ENCODE measurements at regions not wholly inside any gene's neighbourhood (a gene's known extent, or its start where the extent isn't known, plus 50 kb on each side); places are given as distances from the start of the nearest gene placed in this dataset.

- Histone ChIP-seq H2AFZ (ENCODE audit: low read depth) (no peak overlapping the region), H3K4me2 (no peak overlapping the region), H3K4me1 (ENCODE audit: control insufficient read depth in 1 of 2, insufficient read depth in 2 of 2, low read depth in 1 of 2, low read length in 1 of 2) (no peaks in the 10 kb centered on the region), H3F3A (replicated peaks; ENCODE audit: insufficient read depth) (no peaks in the 10 kb centered on the region), H3K9me2 (no peaks in the 10 kb centered on the region), H3K79me2 (ENCODE audit: insufficient read depth) (no peaks in the 10 kb centered on the region), H4K20me1 (ENCODE audit: insufficient read depth) (no peaks in the 10 kb centered on the region), H3K4me3 (ENCODE audit: low read depth in 2 of 2, low read length in 1 of 2) (no peak overlapping the region), H3K27me3 (ENCODE audit: insufficient read depth) (no peaks in the 10 kb centered on the region), H3K27ac (ENCODE audit: low read depth in 2 of 2, low read length in 1 of 2) (no peak overlapping the region), H3K9ac (no peak overlapping the region), H3K36me3 (replicated peaks in 1 of 2; ENCODE audit: control insufficient read depth in 1 of 2, insufficient read depth in 2 of 2, low read length in 1 of 2) (no peaks in the 10 kb centered on the region), H3K9me3 (no peaks in the 10 kb centered on the region)
- no peak for TF ChIP-seq FOXJ3 (CRISPR knock-in tag; IDR thresholded peaks at IDR 0.05)
- TF ChIP-seq SIN3A (IDR thresholded peaks at IDR 0.05; ENCODE audit: borderline replicate concordance, low read depth, low read length) = no peak
- TF ChIP-seq FOSL2 (IDR thresholded peaks at IDR 0.05; ENCODE audit: borderline replicate concordance, low read depth) = no peak
- no peak for TF ChIP-seq RCOR1 (IDR thresholded peaks at IDR 0.05; ENCODE audit: low read length)
- TF ChIP-seq IRF3 (IDR thresholded peaks at IDR 0.05; ENCODE audit: low read depth, low read length) = no peak
- TF ChIP-seq POLR2AphosphoS5 (IDR thresholded peaks at IDR 0.05; ENCODE audit: low read depth, low read length) = no peak
- TF ChIP-seq USF2 (IDR thresholded peaks at IDR 0.05; ENCODE audit: borderline replicate concordance, low read depth, low read length) = no peak
- TF ChIP-seq PBX3 (IDR thresholded peaks at IDR 0.05) = no peak
- TF ChIP-seq RAD21 (IDR thresholded peaks at IDR 0.05; ENCODE audit: low read length) = no peak
- TF ChIP-seq SMC3 (IDR thresholded peaks at IDR 0.05; ENCODE audit: low read depth, low read length) = no peak
- no peak for TF ChIP-seq TEAD4 (IDR thresholded peaks at IDR 0.05; ENCODE audit: borderline replicate concordance, insufficient read depth)
- TF ChIP-seq CHD2 (IDR thresholded peaks at IDR 0.05; ENCODE audit: low read length, partially characterized antibody) = no peak
- TF ChIP-seq REST (IDR thresholded peaks at IDR 0.05; ENCODE audit: low read depth, low read length) = no peak
- TF ChIP-seq MEF2A (IDR thresholded peaks at IDR 0.05; ENCODE audit: borderline replicate concordance, low read depth) = no peak
- no peak for TF ChIP-seq USF1 (IDR thresholded peaks at IDR 0.05; ENCODE audit: borderline replicate concordance, low read depth)
- TF ChIP-seq GATA2 (CRISPR knock-in tag; IDR thresholded peaks at IDR 0.05) = no peak
- ChIA-PET CTCF (no interaction called here), POLR2A (no interaction called here)
- DNase-seq = no peak
- WGBS (ENCODE audit: low lambda C conversion rate) = 10% methylated on average over 3 of the region's 3 CpGs
Measured at GRCh38 chr13:22148187-22148586, 477.3 kb downstream of the FGF9 start.

Measured in SK-N-SH (cell line).